ENCODE measurements at regions not wholly inside any gene's neighbourhood (a gene's known extent, or its start where the extent isn't known, plus 50 kb on each side); places are given as distances from the start of the nearest gene placed in this dataset.

DNA sequence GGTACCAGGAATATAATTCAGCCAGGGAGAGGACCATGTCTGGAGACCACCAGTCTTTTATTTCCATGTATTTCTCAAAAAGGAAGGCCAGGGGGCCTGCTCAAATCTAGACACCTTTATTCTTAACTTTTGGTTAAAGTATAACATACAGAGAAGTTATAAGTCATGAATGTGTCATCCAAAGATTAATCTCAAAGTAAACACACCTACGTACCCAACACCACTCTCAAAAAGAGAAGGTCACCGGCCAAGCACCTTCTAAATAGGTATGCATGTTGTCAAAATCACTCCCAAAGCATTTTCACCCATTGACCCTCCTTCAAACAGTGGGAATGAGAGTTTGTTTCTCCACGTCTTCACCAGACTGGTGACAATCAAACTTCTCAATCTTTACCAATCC lies 60.0 kb upstream of the FZD10 start:
- no peak overlapping the region for H3K4me3 ChIP-seq (ENCODE audit: low read depth, low read length)
- TF ChIP-seq, protein P1, sequence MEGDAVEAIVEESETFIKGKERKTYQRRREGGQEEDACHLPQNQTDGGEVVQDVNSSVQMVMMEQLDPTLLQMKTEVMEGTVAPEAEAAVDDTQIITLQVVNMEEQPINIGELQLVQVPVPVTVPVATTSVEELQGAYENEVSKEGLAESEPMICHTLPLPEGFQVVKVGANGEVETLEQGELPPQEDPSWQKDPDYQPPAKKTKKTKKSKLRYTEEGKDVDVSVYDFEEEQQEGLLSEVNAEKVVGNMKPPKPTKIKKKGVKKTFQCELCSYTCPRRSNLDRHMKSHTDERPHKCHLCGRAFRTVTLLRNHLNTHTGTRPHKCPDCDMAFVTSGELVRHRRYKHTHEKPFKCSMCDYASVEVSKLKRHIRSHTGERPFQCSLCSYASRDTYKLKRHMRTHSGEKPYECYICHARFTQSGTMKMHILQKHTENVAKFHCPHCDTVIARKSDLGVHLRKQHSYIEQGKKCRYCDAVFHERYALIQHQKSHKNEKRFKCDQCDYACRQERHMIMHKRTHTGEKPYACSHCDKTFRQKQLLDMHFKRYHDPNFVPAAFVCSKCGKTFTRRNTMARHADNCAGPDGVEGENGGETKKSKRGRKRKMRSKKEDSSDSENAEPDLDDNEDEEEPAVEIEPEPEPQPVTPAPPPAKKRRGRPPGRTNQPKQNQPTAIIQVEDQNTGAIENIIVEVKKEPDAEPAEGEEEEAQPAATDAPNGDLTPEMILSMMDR (IDR thresholded peaks at IDR 0.05; ENCODE audit: insufficient read depth, low read depth, low read length): no peak
- DNase-seq (ENCODE audit: low read depth): no peak

DNA sequence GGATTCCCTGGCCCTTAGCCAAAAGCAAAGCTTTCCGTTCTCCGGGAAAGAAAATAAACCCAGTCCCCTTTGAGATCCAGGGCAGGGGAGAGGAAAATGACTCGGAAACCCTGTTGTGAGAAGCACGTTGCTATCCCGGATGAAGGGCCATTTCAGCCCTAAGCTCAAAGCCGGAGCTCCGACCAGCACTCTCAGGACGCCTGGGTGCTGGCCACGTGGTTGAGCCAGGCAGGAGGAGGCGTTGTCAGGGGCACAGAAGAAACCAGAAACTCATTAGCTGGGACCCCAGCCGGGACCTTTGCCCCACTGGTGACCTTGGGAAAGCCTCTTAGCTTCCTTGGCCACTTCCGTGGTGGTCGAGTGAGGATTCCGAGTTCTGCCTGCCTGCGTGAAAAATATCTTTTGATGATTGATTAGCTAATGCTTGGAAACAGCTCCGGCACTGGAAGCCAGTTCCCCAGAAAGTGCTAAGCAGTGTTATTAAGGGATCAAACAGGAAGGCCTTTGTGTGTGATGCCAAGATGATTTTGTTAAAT lies 57.6 kb upstream of the FZD10 start:
- no peak for DNase-seq (ENCODE audit: low read depth)
- TF ChIP-seq, protein P1 (IDR thresholded peaks at IDR 0.05; ENCODE audit: insufficient read depth, low read depth, low read length): no peak
- no peak overlapping the region for H3K4me3 ChIP-seq (ENCODE audit: low read depth, low read length)

DNA sequence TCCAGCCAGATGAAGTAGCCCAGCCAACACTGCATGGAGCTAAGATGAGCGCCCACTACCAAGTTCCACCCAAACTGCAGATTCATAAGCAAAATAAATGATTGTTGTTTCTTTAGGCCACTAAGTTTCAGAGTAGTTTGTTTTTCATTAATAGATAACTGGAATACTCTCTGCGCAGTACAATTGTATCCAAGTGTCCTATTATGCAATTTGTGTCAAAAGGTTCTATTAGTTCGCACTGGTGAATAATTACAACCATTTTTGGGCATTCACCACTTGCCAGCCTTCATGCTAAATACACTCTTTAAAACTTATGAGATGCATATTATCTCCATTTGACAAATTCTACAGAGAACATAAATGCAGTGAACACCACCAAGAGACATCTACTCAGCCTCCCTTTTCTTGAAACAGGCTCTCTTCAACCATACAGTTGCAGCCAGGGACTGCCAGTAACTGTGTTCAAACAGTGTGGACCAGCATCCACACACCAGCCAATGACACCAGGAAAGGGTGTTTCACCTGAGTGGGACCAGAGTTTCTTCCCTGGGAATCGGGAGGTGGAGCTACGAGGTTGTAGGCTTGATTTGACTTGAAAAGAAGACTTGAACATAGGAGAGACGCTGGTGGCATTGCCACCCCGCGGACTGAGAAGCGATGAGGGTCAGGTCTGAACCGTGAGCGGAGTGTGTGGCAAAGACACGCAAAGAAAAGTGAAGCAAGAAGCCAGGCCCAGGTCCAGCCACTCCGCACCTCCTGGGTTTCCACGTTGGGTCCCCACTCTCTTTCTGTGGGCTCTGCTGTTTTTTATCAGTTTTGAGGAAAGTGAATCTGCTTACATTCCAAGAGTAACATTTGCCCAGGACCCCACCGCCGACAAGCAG lies 53.0 kb upstream of the FZD10 start:
- TF ChIP-seq, protein P1 (IDR thresholded peaks at IDR 0.05; ENCODE audit: insufficient read depth, low read depth, low read length): no peak
- no peak overlapping the region for H3K4me3 ChIP-seq (ENCODE audit: low read depth, low read length)
- no peak for DNase-seq (ENCODE audit: low read depth)

DNA sequence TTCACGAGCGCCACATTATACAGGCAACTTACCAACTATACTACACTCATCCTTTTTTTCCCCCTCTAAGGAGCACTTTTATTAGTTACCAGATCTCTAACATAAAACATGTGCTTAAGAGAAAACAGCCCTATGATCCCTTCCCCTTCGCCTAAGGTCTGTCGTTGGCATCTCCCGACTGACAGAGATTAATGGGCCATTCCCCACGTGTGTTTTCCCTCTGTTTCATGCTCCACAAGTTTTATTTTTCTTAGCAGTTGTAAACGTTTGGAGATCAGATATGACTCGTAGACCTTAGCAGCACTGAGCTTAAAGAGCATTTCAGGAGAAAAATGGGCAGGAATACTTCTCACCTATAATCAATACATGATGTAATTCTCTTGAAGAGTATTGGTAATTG lies 51.4 kb upstream of the FZD10 start:
- DNase-seq (ENCODE audit: low read depth): no peak

DNA sequence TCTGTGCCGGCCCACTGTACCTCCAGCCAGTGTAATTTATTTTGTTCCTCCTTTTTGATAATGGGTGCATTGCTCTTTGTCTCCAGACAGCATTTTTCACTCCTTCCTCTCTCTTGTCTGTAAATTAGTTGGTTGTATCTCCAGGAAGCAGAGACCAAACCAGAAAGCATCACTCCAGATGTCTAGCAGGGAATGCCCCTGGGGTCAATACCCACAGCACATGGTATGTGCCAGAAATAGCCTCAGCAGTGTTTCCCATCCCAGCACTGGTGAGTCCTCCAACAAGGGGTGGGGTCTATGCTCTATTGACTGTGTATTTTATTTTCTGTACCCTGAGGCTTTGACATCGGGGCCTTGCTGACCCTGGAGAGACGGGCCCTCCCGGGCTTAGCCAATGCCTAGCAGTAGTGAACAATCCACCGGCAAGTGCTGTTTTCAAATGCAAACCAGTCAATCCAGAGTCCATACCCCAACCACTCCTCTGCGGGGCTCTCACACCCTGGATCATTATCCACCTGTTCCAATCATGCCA lies 50.2 kb upstream of the FZD10 start:
- TF ChIP-seq, protein P1 (IDR thresholded peaks at IDR 0.05; ENCODE audit: insufficient read depth, low read depth, low read length): no peak
- no peak overlapping the region for H3K4me3 ChIP-seq (ENCODE audit: low read depth, low read length)
- no peak for DNase-seq (ENCODE audit: low read depth)

More for the DNA sequence above, 51.4 kb upstream of the FZD10 start:
- no peak overlapping the region for H3K4me3 ChIP-seq (ENCODE audit: low read depth, low read length)
- TF ChIP-seq, protein P1 (IDR thresholded peaks at IDR 0.05; ENCODE audit: insufficient read depth, low read depth, low read length): no peak
